GM18499 (cell line): ENCODE measurements at regions not wholly inside any gene's neighbourhood (a gene's known extent, or its start where the extent isn't known, plus 50 kb on each side); places are given as distances from the start of the nearest gene placed in this dataset.

ENCODE experiments used
- ATAC-seq: cut with Tn5 transposase; IDR thresholded peaks from one replicate; pipeline ENCODE4 v1.9.1; 2021; ENCODE audit warnings: moderate number of reproducible peaks; ENCODE audit not compliant: insufficient read depth, unreplicated experiment

DNA sequence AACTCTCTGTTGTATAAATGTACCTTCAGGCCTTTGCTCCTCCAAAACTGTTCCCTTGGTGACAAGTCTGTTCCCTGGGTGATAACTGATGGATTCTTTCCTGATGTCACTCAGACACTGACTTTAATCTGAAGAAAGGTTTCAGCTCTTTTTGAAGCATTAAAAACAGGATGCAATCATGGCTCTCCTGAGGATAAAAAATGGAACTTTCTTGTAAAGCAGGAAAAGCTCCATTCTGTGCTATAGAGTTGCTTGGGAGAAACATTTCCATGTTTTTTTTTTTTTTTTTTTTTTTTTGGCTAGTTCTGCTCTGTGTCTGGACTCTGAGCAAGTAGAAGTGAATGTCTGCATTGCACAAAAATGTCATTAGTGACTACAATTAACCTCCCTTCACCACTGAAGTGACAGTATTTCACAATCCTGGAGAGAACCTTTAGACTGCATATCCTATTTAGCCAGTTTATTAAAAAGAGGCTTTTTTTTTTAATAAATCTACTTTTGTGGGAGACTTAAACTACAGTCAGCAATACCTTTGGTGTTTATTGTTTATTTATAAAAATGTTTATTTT, 101.7 kb upstream of the PRMT6 start:
- no peak for ATAC-seq

DNA sequence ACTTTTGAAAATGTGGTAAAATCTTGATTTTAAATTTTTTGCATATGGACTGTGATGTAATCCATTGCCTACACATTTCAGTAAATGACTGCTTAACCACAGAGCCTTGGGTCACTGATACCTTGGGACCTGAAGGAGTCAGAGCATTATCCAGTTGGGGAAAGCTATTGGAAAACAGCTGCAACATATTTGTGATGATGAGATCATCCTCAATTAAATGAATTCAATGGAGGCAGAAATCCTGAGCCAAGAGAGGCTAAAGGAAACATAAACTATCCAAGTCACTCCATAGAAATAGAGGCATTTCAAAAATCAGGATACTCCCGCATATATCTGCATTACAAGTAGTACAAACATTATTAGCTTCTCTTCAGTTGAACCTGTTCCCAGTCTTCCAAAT, 99.8 kb upstream of the PRMT6 start:
- no peak for ATAC-seq

GRCh38 chr1:106957795-106958194, 98.7 kb upstream of the PRMT6 start:
- no peak for ATAC-seq

- no peak for ATAC-seq
Measured at GRCh38 chr1:106960412-106960811, 96.1 kb upstream of the PRMT6 start.

- ATAC-seq, result no peak
Measured at GRCh38 chr1:106961646-106962045, 94.8 kb upstream of the PRMT6 start.

- ATAC-seq, result no peak
Measured at GRCh38 chr1:106962591-106962990, 93.9 kb upstream of the PRMT6 start.

- no peak for ATAC-seq
Measured at GRCh38 chr1:106964495-106964894, 92.0 kb upstream of the PRMT6 start.

DNA sequence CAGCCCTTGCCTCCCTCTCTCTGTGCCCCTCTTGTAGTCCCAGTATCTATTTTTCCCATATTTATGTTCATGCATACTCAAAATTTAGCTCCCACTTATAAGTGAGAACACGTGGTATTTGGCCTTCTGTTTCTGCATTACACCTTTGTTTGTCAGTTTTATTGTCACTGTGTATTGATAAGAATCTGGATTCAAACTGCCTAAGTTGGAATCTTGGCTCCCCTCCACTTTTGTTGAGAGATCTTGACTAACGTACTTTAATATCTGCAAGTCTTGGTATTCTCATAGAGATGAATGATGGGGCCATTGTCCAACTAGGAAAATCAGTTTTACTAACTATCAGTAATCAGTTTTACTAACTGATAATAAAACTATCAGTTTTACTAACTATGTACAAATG, 87.8 kb upstream of the PRMT6 start:
- ATAC-seq, result no peak

DNA sequence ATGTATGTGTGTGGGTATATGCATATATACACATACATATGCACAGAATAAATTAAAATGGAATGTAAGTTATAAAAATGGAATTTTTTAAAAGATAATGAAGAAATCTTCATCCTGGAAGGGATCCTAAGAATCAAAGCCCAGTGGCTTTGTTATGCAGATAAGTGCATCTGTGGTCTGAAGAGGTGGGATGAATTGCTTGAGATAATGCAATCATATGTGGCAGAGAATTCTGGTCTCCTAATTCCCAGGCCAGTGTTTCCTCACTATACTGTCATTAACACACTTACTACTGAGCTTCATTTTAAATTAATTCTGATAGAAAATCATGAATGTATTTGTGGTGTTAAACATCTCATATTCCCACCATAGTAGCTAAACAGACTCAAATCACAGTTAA, 86.7 kb upstream of the PRMT6 start:
- ATAC-seq, result no peak

- no peak for ATAC-seq
Measured at GRCh38 chr1:106972074-106972473, 84.4 kb upstream of the PRMT6 start.

DNA sequence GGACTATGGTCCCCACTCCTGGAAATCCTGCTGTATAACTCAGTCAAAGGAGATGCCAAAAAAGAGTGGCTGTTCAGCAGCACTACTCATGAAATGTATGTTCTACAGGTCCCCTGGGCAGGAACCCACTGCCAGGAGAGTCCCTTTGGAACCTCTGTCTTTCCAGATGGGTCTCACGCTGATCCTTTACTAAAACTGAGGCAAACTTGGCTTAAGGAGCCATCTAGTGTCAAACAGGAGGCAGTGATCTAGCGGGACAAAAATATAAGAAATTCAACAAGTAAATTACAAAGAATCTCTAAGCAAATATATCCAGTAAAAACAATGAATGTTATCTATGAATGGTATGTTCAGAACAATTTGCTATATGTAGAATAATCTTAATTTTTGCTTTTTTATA, 80.5 kb upstream of the PRMT6 start:
- no peak for ATAC-seq

DNA sequence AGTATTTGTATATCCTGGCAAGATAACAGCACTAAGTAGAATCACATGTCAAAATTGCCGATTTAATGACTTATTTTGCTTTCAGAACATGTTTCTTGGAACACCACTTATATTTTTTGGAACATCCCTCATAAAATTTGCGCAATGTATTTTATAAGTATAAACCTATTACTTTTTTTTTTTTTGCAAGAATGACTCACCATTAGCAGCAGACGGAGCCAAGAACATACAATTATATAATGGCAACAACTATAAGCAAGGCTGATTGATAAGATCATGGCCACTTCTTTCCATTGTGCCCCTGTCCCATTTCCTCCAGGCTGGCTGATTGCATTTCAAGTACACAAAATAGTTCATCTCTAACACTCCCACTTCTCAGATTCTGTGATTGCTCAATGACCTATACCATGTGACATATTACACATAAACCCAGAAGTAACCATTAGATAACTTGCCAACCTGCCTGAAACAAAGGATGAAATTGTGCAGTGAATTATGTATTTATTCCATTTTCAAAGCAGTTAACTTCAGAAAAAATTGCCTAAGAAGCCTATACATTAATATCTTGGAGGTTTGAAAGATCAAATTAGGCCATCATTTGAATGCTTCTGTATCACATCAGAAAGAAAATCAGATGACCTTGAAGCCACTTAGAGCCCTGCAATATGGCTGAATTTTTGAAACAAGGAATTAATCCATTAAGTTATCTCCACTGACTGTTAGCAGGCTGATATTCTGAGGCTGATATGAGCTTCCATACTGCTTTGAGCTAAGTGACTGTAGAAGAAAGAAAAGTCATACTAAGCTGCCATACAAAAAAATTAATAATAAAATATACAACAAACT, 77.8 kb upstream of the PRMT6 start:
- no peak for ATAC-seq

DNA sequence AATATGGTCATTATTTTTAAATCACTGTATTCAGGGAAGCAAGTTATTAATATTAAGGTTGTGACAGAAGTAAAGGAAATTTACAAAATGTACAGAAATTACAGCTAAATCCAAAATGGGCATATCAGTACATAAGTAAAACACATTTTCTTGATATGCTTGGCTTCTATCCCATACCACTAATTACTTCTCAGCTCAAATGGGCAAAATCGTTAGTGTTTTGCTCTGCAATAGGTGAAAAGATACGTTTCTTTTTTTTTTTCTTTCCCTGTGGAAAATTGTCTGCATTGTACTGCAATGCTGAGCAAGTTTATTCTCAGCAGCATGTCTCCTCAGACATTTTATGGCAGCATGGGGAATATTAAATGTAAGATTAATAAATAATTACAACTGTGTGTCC, 77.1 kb upstream of the PRMT6 start:
- no peak for ATAC-seq

GRCh38 chr1:106980121-106980520, 76.4 kb upstream of the PRMT6 start:
- no peak for ATAC-seq

- no peak for ATAC-seq
Measured at GRCh38 chr1:106984801-106985200, 71.7 kb upstream of the PRMT6 start.

DNA sequence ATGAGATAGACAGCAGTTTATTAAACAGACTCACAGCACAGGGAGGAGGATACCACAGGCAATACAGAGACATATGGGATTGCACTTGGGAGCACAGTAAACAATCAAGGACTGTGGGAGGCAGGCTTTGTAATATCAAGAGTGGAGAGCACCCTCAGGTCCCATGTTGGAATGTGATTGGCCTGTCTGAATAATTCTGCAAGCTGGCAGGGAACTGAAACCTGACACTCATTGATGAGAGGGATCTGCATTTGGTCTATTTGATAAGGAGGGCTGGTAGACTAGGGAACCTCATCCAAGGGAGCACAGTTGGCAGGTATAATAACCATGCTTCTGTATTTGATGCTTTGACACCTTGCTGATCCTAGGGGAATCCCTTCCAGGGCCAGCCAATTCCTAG, 69.9 kb upstream of the PRMT6 start:
- no peak for ATAC-seq

DNA sequence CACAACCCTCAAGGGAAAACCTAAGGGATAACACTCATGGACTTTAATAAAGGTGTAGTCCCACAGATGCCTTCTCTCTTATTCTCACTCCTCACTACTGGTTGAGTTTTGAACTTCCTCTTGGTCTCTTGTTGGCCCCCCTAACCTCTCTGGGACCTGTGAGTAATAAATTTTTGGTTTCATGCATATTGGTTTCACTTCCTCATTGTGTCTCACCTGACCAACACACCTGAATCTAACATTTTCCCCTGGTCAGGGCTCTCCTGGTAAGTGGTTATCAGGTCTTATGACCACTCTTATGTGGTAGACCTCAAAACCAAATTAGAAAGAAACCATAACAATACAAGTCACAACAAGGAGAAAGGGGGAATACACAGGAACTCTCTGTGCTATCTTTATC, 60.5 kb upstream of the PRMT6 start:
- ATAC-seq, result peak; percentile 99

DNA sequence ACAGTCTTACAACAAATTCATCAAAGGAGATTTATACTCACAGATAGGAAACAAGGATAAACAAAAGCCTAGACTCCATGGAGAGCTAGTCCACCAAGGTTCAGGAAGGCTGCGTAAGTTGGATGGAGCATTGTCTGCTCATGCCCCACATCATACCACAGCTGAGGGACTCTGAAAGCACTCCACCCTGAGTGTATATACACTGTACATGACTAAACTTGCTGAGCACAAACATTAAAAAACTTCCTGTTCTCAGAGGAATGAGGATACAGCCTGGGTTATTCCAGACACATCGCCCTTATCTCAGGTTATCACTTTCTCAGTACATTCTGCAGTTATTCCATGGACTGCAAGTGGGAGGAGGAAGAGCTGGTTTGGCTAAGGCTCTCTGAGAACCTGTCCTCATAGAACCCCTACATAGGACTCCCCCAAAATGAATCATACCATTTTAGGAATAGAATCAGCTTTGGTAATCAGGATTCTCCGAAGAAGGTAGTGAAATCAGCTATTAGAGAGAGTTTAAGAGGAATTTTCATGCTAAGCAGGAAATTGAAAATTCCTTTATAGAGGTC, 58.0 kb upstream of the PRMT6 start:
- no peak for ATAC-seq

DNA sequence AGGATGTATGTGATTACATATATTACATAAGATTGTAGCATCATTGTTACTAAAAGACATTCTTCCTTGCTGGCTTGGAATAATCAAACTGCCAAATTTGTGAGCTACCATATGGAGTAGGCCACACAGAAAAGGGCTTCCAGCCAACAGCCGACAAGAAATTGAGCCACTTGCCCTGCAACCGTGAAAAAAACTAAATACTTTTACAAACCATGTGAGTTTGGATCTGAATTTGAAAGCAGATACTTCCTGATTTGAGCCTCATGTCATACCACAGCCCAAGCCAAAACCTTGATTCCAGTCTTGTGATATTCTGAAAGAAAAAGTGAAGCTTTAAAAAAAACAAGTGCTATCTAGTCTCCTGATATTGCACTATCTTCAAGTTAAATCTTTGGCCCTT, 55.6 kb upstream of the PRMT6 start:
- ATAC-seq, result no peak

DNA sequence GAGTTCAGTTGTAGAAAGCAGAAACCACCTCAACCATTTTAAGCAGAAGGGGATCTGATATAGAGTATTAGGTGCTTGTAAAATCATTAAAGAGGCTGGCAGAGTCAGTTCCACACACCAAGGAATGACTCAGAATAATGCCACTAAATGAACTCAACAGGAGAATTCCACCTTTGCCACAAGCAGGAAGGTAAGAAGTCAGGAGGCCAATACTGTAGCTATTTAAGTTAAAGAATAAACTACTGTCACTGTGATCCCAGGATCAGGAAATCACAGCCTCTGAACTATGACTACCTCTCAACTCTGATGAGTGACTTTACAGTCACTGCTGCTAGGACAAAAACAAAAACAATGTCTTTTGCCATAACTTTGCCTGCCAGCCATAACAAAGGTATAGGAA, 52.5 kb upstream of the PRMT6 start:
- no peak for ATAC-seq

DNA sequence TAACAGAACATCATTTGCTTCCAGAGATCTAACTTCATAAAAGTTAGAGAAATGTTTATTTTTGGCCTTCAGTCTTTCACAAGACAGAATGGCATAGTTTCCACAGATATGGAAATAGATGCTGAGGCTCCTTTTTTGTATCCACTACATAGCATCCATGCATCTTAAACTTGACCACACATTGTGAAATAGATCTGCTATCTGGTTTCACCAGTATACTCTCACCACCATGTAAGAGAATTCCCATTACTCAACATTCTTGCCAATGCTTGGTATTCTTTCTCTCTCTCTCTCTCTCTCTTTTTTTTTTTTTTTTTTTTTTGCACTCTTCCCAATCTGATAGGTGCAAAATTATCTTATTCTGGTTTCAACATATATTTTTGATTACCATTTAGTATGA, 52.1 kb upstream of the PRMT6 start:
- ATAC-seq, result no peak
